HT-29 (cell line): ENCODE measurements at regions not wholly inside any gene's neighbourhood (a gene's known extent, or its start where the extent isn't known, plus 50 kb on each side); places are given as distances from the start of the nearest gene placed in this dataset.

Experiments used
- DNase-seq: peaks from one replicate; pipeline ENCODE4 v3.0.0-alpha.2; 2015; ENCODE audit warnings: low spot score

DNA sequence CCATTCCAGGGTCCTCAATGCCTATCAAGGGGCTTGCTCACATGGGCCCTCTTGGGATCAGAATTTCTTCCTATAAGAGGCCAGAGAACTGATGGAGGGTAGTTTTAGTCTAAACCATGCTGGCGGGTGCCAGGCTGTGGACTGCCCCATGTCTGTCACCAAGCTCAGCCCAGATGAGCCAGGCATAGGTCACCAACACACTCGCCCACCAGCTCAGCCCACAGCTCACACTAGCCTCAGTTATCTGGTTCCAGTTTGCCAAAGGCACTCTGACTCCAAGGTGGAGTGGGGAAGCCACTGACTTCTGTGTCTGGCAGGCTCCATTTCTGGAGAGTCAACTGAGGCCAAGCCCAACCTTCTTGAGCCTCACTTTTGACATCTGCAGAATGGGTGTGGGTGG, 50.7 kb upstream of the INSYN1 start:
- no peak for DNase-seq

DNA sequence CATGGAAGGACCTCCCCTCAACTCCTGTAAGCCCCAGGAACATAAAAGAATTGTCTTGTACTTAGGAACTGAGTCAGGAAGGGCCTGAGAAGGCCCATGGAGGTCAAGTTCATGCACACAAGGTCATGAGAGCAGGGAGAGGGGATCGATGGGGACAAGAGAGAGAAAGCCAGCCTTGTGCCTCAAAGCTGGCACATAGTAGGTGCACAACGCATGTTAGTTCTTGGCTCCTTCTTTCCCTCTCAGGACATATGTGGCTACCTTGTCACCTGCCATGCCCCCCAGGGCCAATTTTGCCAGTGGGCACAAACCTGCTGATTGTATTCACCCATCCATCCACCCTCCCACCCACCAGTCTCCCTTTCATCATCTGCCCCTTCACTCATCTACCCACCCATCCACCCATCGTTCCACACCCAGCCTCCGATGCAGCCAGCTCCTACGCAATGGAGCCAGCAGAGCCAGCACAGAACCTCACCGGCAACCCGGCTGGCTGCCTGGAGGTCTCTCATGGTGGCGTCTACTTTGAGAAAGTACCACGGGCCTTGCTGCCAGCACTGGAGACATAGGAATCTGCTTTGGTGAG, 52.4 kb upstream of the INSYN1 start:
- no peak for DNase-seq

DNA sequence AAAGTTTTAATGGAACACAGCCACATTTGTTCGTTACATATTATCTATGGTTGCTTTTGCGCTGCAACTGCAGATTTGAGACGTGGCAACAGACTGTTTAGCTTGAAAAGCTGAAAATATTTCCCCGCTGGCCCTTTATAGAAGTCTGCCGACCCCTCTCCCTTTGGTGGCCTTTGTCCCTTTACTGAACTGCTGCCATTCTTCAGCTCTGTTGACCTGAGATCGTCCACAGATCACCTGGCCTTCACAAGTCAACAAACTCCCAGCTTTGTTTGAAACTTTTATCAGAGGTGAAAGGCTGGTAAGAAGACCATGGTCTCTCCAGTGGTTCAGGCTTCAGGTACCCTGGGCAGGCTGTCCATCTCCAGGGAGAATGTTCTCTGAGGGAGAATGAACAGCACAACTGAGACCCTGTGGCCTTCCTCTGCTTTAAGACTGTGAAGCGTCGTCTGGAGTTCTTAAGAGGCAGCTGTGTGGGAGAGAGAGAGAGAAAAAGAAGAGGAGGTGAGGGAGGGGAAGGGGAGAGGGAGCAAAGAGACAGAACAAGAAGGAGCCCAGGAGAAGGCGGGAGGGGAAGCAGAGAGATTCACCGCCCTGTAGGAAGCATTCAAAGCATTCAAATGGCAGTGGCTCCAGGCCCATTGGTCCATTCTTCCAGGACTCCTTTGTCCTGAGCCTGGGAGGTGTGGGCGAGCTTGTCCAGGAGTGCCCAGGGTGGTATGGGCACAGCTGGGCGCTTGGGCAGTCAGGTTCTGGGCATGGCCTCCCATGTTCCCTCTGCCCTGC, 53.7 kb upstream of the INSYN1 start:
- no peak for DNase-seq

DNA sequence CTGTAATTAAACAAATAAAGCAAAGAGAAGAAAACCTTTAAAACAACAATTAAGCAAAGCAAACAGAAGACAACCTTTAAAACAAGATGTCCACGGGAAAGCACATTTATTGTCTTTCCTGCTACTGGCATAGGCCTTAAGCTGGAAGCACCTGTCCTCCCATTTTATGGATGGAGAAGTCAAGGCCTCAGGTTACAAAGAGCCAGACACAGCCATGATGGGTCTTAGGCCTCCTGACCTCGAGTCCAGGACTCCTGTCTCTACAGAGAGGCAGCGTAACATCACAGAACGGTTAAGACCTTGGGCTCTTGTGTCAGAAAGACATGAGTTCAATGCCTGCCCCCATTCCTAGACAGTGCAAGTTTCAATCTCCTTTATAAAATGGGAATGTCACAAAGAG, 54.7 kb upstream of the INSYN1 start:
- DNase-seq = no peak

DNA sequence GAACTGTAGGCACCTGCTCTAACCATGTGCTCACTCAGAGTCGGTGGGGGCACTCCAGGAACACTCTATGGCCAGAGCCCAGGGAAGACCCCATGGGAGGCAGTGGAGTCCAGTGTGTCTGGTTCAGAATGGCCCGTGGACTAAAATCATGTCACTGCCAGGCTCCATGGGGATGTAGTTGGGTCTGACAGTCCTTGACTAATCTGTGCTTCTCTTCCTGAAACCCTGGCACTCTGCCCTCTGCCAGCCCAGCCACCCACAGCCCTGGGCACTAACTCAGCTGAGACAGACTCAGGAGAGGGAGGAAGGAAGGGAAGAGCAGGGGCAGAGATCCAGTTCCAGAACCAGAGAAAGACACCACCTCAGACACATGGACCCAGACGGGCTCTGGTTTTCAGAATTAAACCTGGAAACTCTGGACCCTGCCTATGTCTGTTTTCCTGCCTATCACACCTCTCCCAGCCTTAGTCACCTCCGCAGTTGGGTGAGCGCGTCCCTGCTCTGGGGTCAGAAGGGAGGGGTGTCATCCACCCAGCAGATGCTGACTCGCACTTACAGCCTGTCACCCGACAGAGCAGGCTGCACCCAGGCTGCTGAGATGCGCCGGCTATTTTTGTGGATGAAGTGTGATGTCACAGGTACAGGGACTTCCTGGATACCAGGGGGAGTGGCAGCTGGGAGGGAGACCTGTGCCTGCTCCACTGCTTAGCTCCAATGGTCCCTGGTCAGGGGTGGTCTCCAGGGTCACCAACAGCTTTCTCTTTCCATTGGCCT, 56.8 kb upstream of the INSYN1 start:
- no peak for DNase-seq

DNA sequence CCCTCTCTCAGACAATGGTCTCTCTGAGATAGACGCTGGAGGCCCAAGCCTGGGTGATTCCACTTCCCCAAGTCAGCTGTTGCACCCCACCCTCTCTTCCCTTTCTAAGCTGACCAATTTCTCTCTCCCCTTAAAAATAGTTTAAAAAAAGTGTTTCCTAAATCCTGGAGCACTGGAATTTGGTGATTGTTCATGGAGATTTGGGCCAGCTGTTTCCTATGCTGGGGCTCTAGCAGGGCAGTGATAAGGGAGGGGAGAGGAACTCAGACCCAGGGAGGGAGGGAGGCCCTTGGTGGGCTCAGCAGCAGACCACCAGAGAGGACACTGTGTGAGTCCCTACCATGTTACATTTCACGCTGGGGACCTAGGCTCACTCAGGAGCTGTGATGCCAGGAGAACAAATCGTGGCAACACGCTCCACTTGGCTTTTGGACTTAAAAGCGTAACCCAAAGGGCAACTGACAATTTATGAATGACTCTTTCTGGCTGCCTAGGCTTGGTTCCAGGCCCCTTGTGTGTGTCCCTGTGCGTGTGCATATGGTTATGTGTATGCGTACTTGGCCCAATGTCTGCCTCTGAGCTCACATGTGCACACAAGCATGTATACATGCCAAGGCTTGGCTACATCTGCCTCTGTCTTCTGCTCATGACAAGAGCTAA, 59.8 kb upstream of the INSYN1 start:
- DNase-seq = no peak

DNA sequence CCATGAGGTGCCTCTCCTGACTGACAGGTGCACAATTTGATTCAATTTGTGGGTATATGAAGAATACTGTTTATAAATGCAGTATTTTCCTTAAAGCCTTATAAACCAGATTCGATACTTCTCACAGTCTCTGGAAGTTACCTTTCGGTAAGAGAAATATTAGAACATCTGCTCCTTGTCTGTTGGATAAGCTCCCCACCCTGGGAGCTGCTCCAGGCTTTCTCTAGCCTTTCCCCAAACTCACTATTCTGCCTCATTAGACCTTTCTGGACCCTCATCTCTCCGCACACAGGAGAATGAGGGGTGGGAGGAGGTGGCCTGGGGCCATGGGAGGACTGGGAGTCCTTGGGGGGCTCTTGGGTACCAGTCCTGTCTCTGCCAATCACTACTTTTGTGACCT, 59.8 kb upstream of the TBC1D21 start:
- no peak for DNase-seq

DNA sequence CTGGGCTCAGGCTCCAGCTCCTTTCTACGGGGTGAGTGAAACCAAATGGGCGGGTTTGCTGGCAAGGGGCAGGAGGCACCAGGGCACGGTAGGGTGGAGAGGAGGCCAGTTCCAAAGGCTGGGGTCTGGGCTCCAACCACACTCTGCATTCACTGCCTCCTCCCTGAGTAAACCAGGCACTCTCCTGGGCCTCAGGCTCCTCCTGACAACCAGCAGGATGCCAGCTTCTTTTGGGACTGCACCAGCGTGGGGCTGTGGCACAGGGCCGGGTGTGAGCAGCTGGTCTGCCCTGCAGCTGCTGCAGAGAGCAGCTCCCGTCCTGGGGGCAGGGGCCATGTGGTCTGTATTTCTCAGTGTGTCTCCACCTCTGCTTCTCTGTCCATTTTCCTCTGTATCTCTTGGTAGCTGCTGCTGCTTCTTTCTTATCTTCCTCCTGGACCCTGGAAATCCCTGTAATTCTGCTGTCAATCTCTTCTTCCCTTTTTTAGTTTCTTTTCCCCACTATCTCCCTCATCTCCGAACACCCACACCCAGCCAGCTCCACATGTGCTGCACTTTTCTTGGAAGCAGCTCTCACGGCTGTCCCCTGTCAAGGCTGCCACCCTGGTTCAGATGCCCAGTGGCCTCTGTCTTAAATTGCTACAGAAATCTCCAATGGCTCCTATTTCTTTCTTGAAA, 54.9 kb upstream of the TBC1D21 start:
- DNase-seq = no peak

DNA sequence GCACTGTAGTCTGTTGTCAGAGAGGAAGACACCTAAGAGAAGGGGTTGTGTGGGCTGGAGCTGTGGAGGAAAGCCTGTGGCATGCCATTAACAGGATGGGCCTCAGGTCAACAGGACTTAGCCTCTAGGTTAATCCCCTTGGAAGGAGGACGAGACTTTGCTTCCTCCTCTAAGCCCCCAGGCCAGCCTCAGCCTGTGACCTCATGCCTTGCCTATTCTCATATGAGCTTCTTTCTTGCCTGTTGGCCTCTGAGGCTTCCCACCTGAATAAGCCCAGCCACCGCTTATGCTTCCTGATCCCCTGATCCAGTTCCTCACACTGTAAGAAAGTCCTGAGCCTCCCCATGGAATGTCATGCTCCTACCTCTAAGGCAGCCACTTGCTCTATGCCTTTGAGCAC, 52.2 kb upstream of the TBC1D21 start:
- DNase-seq = no peak

DNA sequence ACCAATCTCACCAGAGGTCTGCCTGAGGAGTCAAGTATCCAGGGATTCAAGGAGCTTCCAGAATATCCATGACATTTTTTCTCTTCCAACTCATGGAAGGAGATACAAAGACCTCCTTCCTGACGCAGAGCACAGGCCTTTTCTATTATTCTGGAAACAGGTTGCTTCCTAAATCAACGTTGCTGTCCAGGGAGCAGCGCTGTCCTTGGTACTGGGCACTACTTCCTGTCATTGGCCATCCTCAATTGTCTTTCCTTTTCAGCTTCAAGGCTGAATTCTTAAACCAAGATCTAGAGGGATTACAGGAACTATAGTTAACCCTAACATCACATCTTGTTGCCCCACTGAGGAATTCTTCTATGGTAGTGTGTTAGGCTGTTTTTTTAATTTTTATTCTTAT, 50.4 kb upstream of the TBC1D21 start:
- DNase-seq = peak; percentile 28
